ENCODE measurements at regions not wholly inside any gene's neighbourhood (a gene's known extent, or its start where the extent isn't known, plus 50 kb on each side); places are given as distances from the start of the nearest gene placed in this dataset.
A peak's percentile ranks its signal among the peaks of the same experiment; 100 is the strongest.

DNA sequence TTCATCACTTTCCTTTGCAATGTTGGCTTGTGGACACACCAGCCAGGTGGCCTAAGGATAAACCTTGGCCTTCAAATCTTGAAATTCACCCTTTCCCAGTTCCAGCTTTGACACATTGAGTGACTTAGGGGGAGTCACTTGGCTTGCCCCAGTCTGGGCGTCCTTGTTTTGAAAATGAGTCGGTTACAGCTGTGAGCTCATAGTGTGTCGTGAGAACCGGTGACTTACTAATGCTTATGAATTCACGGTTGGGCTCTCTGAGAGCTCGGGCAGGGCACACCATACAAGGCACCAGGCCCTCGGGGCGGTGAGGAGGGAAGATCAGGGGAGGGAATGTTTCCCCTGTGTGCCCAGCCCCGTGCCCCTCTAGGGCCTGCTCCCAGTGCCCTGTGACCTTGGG is 126.9 kb upstream of the TMPRSS2 start:
- no peak for DNase-seq

More for the DNA sequence above, 126.9 kb upstream of the TMPRSS2 start:
- ChIA-PET POLR2A (no interaction called here), CTCF (interaction anchor here (0.9 to 1.3 kb wide), 2 partner anchors 22 to 144 kb away, joined by 3 to 6 read pairs; no protein-coding TSS in a partner anchor)
- Histone ChIP-seq H4K20me1 (ENCODE audit: insufficient read depth) (no peaks in the 10 kb centered on the region), H3K9me3 (no peaks in the 10 kb centered on the region), H3K9me2 (no peaks in the 10 kb centered on the region), H3K27me3 (ENCODE audit: insufficient read depth) (no peaks in the 10 kb centered on the region), H3K79me2 (ENCODE audit: insufficient read depth) (no peaks in the 10 kb centered on the region), H3K4me2 (no peak overlapping the region), H3K9ac (no peak overlapping the region), H2AFZ (ENCODE audit: low read depth) (no peak overlapping the region), H3F3A (replicated peaks; ENCODE audit: insufficient read depth) (peaks cover 15% of the 10 kb centered on the region), H3K4me3 (ENCODE audit: low read depth in 2 of 2, low read length in 1 of 2) (no peak overlapping the region), H3K27ac (ENCODE audit: low read depth in 2 of 2, low read length in 1 of 2) (no peak overlapping the region), H3K36me3 (replicated peaks in 1 of 2; ENCODE audit: control insufficient read depth in 1 of 2, insufficient read depth in 2 of 2, low read length in 1 of 2) (no peaks in the 10 kb centered on the region), H3K4me1 (ENCODE audit: control insufficient read depth in 1 of 2, insufficient read depth in 2 of 2, low read depth in 1 of 2, low read length in 1 of 2) (peaks cover 0 to 18% of the 10 kb centered on the region in 2 experiments; a peak in 1 of 4 replicates)
- TF ChIP-seq NRF1 (IDR thresholded peaks at IDR 0.05; ENCODE audit: low read depth, low read length), result no peak
- peak in 1 of 2 experiments; percentile 30; a peak in 1 of 4 replicates for TF ChIP-seq EP300 (IDR thresholded peaks at IDR 0.05; ENCODE audit: borderline replicate concordance in 1 of 2, low read depth in 1 of 2, low read length in 1 of 2)
- TF ChIP-seq, protein P1, sequence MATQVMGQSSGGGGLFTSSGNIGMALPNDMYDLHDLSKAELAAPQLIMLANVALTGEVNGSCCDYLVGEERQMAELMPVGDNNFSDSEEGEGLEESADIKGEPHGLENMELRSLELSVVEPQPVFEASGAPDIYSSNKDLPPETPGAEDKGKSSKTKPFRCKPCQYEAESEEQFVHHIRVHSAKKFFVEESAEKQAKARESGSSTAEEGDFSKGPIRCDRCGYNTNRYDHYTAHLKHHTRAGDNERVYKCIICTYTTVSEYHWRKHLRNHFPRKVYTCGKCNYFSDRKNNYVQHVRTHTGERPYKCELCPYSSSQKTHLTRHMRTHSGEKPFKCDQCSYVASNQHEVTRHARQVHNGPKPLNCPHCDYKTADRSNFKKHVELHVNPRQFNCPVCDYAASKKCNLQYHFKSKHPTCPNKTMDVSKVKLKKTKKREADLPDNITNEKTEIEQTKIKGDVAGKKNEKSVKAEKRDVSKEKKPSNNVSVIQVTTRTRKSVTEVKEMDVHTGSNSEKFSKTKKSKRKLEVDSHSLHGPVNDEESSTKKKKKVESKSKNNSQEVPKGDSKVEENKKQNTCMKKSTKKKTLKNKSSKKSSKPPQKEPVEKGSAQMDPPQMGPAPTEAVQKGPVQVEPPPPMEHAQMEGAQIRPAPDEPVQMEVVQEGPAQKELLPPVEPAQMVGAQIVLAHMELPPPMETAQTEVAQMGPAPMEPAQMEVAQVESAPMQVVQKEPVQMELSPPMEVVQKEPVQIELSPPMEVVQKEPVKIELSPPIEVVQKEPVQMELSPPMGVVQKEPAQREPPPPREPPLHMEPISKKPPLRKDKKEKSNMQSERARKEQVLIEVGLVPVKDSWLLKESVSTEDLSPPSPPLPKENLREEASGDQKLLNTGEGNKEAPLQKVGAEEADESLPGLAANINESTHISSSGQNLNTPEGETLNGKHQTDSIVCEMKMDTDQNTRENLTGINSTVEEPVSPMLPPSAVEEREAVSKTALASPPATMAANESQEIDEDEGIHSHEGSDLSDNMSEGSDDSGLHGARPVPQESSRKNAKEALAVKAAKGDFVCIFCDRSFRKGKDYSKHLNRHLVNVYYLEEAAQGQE (IDR thresholded peaks at IDR 0.05; ENCODE audit: low read depth, low read length), result no peak
- TF ChIP-seq, protein P2, sequence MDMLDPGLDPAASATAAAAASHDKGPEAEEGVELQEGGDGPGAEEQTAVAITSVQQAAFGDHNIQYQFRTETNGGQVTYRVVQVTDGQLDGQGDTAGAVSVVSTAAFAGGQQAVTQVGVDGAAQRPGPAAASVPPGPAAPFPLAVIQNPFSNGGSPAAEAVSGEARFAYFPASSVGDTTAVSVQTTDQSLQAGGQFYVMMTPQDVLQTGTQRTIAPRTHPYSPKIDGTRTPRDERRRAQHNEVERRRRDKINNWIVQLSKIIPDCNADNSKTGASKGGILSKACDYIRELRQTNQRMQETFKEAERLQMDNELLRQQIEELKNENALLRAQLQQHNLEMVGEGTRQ (IDR thresholded peaks at IDR 0.05; ENCODE audit: borderline replicate concordance, low read depth, low read length), result no peak
- 0 out of 2 replicates have a peak, but pooled peaks have one; percentile 22 for TF ChIP-seq TCF12 (IDR thresholded peaks at IDR 0.05)
- TF ChIP-seq ELF1 (IDR thresholded peaks at IDR 0.05), result no peak
- TF ChIP-seq, protein P3, sequence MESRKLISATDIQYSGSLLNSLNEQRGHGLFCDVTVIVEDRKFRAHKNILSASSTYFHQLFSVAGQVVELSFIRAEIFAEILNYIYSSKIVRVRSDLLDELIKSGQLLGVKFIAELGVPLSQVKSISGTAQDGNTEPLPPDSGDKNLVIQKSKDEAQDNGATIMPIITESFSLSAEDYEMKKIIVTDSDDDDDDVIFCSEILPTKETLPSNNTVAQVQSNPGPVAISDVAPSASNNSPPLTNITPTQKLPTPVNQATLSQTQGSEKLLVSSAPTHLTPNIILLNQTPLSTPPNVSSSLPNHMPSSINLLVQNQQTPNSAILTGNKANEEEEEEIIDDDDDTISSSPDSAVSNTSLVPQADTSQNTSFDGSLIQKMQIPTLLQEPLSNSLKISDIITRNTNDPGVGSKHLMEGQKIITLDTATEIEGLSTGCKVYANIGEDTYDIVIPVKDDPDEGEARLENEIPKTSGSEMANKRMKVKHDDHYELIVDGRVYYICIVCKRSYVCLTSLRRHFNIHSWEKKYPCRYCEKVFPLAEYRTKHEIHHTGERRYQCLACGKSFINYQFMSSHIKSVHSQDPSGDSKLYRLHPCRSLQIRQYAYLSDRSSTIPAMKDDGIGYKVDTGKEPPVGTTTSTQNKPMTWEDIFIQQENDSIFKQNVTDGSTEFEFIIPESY (IDR thresholded peaks at IDR 0.05; ENCODE audit: borderline replicate concordance, low read depth), result no peak
- TF ChIP-seq NFIC (IDR thresholded peaks at IDR 0.05; ENCODE audit: borderline replicate concordance), result 0 out of 2 replicates have a peak, but pooled peaks have one; percentile 9
- TF ChIP-seq TEAD4 (IDR thresholded peaks at IDR 0.05; ENCODE audit: borderline replicate concordance, insufficient read depth), result no peak
- TF ChIP-seq CHD2 (IDR thresholded peaks at IDR 0.05; ENCODE audit: low read length, partially characterized antibody), result no peak
- WGBS (ENCODE audit: low lambda C conversion rate), result 41% methylated on average over 9 of the region's 9 CpGs

All from SK-N-SH (cell line).